IPS-20b (cell line): ENCODE measurements at regions not wholly inside any gene's neighbourhood (a gene's known extent, or its start where the extent isn't known, plus 50 kb on each side); places are given as distances from the start of the nearest gene placed in this dataset.

Experiments used
- H3K27ac ChIP-seq: one replicate; pipeline ENCODE4 v1.5.1; 2013; ENCODE audit warnings: low read length
- H3K27me3 ChIP-seq: 2 replicates; pipeline ENCODE4 v1.6.1; 2013; ENCODE audit warnings: mild to moderate bottlenecking, low read length, inconsistent platforms; ENCODE audit not compliant: insufficient read depth
- H3K36me3 ChIP-seq: 2 replicates; pipeline ENCODE4 v1.6.1; 2013; ENCODE audit warnings: low read depth, mild to moderate bottlenecking, inconsistent platforms, low read length, moderate library complexity; ENCODE audit not compliant: insufficient read depth
- H3K4me1 ChIP-seq: 2 replicates; pipeline ENCODE4 v1.6.1; 2013; ENCODE audit warnings: mild to moderate bottlenecking, control low read depth, inconsistent platforms, low read length, moderate library complexity; ENCODE audit not compliant: insufficient read depth
- H3K4me3 ChIP-seq: 2 replicates; pipeline ENCODE4 v1.5.1; 2013; ENCODE audit warnings: mild to moderate bottlenecking, low read length, inconsistent platforms
- H3K9ac ChIP-seq: 2 replicates; pipeline ENCODE4 v1.6.1; 2013; ENCODE audit warnings: low read depth, mild to moderate bottlenecking, inconsistent platforms, low read length, moderate library complexity
- H3K9me3 ChIP-seq: 2 replicates; pipeline ENCODE4 v1.6.1; 2013; ENCODE audit warnings: mild to moderate bottlenecking, low read depth, low read length, inconsistent platforms; ENCODE audit not compliant: insufficient read depth

DNA sequence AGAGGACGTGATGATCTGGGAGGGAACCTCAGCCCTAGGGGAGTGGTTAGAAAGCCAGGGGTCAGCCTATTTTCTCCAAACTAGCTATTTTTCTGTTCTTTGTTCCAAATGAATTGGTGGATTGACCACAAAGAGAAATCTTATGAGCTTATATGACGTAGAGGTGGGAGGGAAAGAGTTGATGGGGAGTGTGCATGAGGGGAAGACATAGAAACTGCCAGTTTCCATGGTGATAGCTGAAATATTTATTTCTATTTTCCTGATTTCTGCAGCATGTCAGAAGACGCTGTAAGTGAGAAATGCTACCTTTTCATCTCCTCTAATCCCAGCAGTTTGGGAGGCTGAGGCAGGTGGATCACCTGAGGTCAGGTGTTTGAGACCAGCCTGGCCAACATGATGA, 51.4 kb upstream of the CISTR start:
- Histone ChIP-seq H3K4me1 (no peaks in the 10 kb centered on the region), H3K27me3 (peaks cover 67% of the 10 kb centered on the region), H3K9ac (no peak overlapping the region), H3K4me3 (no peak overlapping the region), H3K27ac (no peak overlapping the region), H3K9me3 (no peaks in the 10 kb centered on the region), H3K36me3 (no peaks in the 10 kb centered on the region)

DNA sequence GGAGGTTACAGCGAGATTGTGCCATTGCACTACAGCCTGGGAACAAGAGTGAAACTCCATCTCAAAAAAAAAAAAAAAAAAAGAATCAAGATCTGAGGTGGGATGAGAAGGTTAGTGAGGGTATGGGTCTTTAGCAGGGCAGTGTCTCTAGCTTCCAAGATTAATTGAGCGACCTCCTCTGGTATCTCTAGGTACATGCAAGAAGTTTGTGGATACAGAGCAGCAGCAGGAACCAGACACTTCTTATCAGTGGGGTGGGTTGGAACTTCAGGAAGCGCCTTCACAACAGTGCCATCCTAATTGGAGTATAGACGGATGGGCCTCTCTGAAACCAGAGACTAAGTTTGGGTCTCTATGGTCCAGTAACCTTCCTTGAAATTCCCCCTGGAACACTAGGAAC, 51.9 kb upstream of the CISTR start:
- Histone ChIP-seq H3K27ac (no peak overlapping the region), H3K27me3 (peaks cover 70% of the 10 kb centered on the region), H3K36me3 (no peaks in the 10 kb centered on the region), H3K4me1 (no peaks in the 10 kb centered on the region), H3K9ac (no peak overlapping the region), H3K4me3 (no peak overlapping the region), H3K9me3 (no peaks in the 10 kb centered on the region)

DNA sequence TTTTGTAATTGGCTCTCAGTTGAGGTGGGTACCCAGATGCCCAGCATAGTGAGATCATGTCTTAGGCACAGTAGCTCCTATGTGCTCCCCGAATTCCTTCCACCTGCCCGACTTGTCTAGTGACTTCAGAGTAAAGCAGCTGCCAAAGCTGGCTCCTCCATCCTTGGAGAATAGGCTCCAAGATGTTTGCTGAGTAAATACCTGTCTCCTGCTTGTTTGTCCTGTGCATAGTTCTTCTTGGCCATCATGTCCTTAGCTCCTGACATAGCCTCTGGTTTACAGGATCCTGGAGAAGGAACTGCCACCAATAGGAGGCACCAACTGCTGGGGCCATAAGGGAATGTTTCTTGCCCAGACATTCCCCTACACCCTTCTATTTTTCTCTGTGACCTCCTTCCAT, 52.6 kb upstream of the CISTR start:
- no peaks in the 10 kb centered on the region for H3K36me3 ChIP-seq
- peaks cover 77% of the 10 kb centered on the region for H3K27me3 ChIP-seq
- H3K4me1 ChIP-seq = no peaks in the 10 kb centered on the region
- H3K27ac ChIP-seq = no peak overlapping the region
- H3K4me3 ChIP-seq = no peak overlapping the region
- H3K9me3 ChIP-seq = no peaks in the 10 kb centered on the region
- no peak overlapping the region for H3K9ac ChIP-seq

DNA sequence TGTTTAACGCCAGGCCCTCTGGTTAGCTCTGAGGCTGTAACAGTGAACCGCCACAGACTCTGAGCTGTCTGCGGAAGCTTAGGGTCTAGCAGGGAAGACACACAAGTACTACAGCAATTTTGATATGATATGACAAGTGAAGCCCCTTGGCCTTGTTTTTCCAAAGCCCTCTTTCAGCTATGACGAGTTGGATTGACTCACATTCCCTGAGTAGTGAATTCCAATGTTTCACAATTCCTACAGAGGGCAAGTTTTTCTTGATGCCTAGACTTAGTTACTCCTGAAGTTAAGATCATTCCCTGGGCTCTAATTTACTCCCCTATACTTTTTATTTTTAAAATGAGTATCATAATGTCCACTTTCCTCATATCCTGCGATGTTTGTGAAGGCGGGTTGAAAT, 53.3 kb upstream of the CISTR start:
- H3K9me3 ChIP-seq = no peaks in the 10 kb centered on the region
- H3K36me3 ChIP-seq = no peaks in the 10 kb centered on the region
- H3K27ac ChIP-seq = no peak overlapping the region
- no peak overlapping the region for H3K4me3 ChIP-seq
- H3K27me3 ChIP-seq = peaks cover 84% of the 10 kb centered on the region
- no peak overlapping the region for H3K9ac ChIP-seq
- H3K4me1 ChIP-seq = no peaks in the 10 kb centered on the region

DNA sequence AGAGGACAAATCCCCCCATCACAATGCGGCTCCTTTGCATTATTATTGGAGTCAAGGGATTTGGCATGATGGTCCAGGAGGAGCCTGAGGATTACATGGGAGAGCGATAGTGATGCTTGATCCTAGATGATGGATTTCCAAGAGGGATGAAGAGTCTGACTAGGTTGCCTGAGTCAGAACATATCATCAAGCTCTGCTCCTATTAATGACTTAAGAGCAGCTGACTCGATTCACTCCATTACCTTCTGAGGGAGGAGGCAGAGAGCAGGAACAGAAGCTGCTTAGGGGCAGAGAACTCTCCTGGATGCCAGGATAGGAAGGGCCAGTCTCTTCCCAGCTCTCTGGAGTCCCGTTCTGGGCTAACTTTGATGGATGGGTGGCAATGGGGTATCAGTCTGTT, 54.0 kb upstream of the CISTR start:
- Histone ChIP-seq H3K9me3 (no peaks in the 10 kb centered on the region), H3K9ac (no peak overlapping the region), H3K27me3 (peaks cover 86% of the 10 kb centered on the region), H3K4me1 (no peaks in the 10 kb centered on the region), H3K36me3 (no peaks in the 10 kb centered on the region), H3K27ac (no peak overlapping the region), H3K4me3 (no peak overlapping the region)

DNA sequence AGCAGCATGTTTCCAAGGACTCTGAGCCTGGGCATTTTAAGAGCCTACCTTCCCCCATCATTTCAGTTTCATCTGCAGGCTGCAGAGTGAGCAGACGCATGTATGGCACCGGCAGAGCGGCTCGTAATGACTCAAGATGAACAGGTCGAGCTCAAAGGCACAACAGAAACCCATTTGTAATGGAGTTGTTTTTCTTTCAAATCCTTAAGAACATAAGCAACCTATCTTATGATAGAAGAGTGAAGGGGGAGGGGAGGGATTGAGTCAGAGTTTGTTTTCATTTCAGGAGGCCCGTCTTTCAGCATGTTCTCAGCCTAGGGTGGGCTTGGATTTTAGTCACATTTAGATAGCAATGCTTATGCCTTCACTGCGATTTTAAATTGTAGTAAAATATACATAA, 54.9 kb upstream of the CISTR start:
- Histone ChIP-seq H3K9me3 (no peaks in the 10 kb centered on the region), H3K9ac (no peak overlapping the region), H3K4me1 (no peaks in the 10 kb centered on the region), H3K4me3 (no peak overlapping the region), H3K36me3 (no peaks in the 10 kb centered on the region), H3K27ac (no peak overlapping the region), H3K27me3 (peaks cover 86% of the 10 kb centered on the region)

DNA sequence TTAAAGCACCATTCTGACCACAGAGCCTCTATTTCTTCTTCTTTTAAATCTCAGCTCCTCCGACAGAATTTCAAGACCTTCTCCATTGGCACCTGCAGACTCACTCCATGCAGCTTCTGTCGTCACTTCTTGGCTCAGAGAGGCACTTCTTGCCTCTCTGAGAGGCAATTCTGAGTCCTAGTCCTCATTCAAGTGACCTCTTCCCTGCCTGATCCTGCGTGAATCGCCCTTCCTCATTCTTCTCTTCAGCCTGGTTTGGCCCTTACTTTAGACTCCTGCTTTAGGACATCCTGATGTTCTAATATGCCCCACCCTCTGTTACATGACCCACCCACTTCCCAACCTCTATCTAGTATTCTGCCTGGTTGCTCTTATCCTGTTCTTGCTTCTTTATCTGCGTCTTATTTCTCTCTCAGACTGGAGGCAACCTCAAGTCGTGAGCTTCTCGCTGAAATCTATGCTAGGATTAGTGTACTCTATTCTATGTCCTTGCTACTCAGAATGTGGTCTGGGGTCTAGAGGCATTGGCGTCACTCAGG, 55.6 kb upstream of the CISTR start:
- Histone ChIP-seq H3K27me3 (peaks cover 82% of the 10 kb centered on the region), H3K4me1 (no peaks in the 10 kb centered on the region), H3K9me3 (no peaks in the 10 kb centered on the region), H3K9ac (no peak overlapping the region), H3K27ac (no peak overlapping the region), H3K4me3 (no peak overlapping the region), H3K36me3 (no peaks in the 10 kb centered on the region)

DNA sequence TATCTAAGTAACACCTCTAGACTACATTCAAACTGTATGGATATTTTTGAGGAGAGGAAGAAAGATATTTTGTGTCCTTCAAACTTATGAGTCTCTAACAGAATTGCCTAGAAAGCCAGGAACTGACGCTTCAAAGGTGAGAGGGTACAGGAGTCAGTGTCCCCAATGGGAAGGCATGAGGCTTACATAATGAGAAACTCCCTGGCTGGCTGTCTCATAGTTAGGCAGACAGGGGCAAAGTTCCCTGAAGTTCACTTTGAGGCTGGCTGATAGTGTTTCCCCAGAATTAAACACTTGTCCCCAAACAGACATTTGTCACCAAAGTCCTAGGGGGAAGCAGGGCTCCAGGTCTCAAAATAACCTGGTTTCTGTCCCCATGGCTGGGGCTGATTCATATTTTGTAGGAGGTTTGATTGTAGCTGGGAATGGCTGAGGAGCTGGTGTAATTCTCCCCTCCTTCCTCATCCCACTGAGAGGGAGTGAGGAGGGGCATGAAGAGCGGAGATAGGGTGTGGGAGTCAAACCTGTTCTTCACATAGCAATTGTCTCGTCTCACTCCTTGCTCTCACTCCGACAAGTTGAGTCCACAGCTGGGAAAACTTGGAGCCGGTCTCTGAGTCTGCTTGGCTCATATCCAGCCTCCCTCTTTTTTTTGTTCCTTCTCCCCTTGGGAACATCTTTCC, 56.4 kb upstream of the CISTR start:
- Histone ChIP-seq H3K27me3 (peaks cover 75% of the 10 kb centered on the region), H3K4me1 (no peaks in the 10 kb centered on the region), H3K9me3 (no peaks in the 10 kb centered on the region), H3K36me3 (no peaks in the 10 kb centered on the region), H3K9ac (no peak overlapping the region), H3K4me3 (no peak overlapping the region), H3K27ac (no peak overlapping the region)

DNA sequence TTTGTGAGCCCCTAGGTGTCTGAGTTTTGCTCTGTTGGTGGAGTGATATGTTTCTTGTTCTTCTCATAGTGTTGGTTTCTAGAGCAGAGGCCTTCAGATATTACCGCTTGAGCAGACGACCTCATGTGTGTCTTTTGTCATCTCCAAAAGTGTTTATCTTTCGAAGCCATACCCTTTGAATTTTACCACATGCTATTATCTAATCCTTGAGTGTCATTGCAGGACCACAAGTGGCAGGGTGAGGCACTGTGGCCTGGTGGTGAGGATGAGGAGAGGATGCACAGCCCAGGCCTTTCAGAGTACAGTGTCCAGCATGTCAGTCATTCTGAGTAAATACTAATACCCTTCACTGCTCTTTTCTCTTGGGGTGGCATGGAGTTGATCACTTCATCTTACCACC, 57.2 kb upstream of the CISTR start:
- Histone ChIP-seq H3K9ac (no peak overlapping the region), H3K4me1 (no peaks in the 10 kb centered on the region), H3K27ac (no peak overlapping the region), H3K36me3 (no peaks in the 10 kb centered on the region), H3K27me3 (peaks cover 77% of the 10 kb centered on the region), H3K4me3 (no peak overlapping the region), H3K9me3 (no peaks in the 10 kb centered on the region)

DNA sequence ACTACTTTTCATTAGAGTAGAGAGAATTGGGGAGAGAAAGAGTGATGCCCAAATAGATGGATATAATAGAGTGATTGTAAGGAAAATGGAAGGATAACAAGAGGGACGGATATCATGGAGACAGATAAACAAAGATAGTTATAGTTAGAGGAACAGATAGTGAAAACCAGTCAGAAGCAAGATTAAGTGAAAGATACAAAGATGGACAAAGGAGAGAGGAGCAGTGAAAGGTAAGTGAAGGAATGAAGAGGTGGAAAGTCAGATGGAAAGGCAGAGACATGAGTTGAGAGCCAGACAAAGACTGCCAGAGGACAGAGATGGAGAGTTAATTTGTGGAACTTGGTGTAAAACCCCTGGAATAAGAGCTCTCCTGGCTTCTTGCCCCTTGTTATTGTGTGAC, 59.2 kb upstream of the CISTR start:
- H3K9ac ChIP-seq = no peak overlapping the region
- H3K4me3 ChIP-seq = no peak overlapping the region
- no peaks in the 10 kb centered on the region for H3K36me3 ChIP-seq
- H3K27me3 ChIP-seq = peaks cover 65% of the 10 kb centered on the region
- H3K9me3 ChIP-seq = no peaks in the 10 kb centered on the region
- H3K4me1 ChIP-seq = no peaks in the 10 kb centered on the region
- H3K27ac ChIP-seq = no peak overlapping the region

DNA sequence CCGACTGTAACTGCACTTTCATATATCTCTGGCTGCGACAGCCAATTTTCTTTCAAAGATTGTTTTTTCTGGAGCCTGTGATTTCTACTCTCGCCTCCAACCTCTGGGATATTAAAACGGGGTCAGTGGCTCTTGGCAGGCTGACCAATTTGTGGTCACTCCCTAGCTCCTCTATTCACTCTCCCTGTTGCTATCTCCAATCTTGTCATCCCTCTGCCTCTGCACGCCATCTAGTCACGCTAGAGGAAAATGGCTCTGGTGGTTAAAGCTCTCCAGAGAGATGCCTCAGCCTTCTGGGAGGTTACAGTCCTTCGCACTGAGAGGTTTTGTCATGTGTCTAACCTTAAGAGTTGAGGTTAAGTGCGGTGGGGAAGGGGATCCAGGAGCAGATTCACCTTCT, 59.8 kb upstream of the CISTR start:
- no peaks in the 10 kb centered on the region for H3K36me3 ChIP-seq
- no peak overlapping the region for H3K4me3 ChIP-seq
- peaks cover 65% of the 10 kb centered on the region for H3K27me3 ChIP-seq
- H3K27ac ChIP-seq = no peak overlapping the region
- no peak overlapping the region for H3K9ac ChIP-seq
- no peaks in the 10 kb centered on the region for H3K4me1 ChIP-seq
- no peaks in the 10 kb centered on the region for H3K9me3 ChIP-seq

DNA sequence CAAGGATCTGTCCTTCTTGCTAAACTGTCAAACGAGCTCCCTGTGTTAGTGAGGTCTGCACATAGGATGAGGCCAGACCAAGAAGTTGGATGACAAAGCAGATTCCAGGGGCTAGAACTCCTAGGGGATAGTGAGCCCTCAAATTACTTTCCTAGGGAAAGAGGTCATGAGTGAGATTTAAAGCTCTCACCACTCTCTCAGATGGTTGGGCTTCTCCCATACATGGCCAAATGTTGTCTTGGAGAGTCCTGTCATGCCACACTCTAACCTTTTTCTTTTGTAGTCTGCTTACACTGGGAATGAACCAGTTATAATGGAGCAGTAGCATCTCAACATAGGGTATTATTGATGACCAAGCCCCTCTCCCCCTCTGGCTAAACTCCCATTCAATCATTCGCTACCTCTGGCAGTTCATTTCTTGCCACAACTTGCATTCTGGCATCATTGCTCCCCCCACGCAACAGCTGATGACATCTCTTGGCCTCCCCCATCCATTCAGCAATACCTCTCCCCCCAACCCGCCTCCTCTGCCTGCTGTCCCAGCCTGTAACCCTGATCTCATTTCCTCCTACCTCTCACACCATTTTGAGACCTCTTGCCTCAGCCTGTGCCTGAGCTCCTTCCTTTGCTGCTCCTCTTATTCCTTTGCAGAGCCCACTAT, 64.7 kb upstream of the CISTR start:
- Histone ChIP-seq H3K9ac (no peak overlapping the region), H3K36me3 (no peaks in the 10 kb centered on the region), H3K4me3 (no peak overlapping the region), H3K4me1 (no peaks in the 10 kb centered on the region), H3K9me3 (no peaks in the 10 kb centered on the region), H3K27ac (no peak overlapping the region), H3K27me3 (peaks cover 57% of the 10 kb centered on the region)
